Activated T-cell treated with anti-CD3 and anti-CD28 coated beads, Interleukin-2, amount 50 U/mL, for 72 hours (primary cell): ENCODE measurements at regions not wholly inside any gene's neighbourhood (a gene's known extent, or its start where the extent isn't known, plus 50 kb on each side); places are given as distances from the start of the nearest gene placed in this dataset.

Experiments
- ATAC-seq, 2 donors: fragments of 150-1000 bp; cut with Tn5 transposase; replicated peaks in 1 of 2; 2 replicates each; pipeline ENCODE4 v1.10.0; 2021; ENCODE audit warnings: moderate library complexity in 2 of 2, mild to moderate bottlenecking in 1 of 2
- DNase-seq, 2 donors: peaks; one replicate each; pipeline ENCODE4 v3.0.0; 2021 to 2022; ENCODE audit warnings: mixed read lengths in 1 of 2
- H3K27ac Mint-ChIP-seq: one replicate; pipeline ENCODE4 v1.8.0; 2022; ENCODE audit warnings: mild to moderate bottlenecking, moderate library complexity, mixed read lengths
- H3K27me3 Mint-ChIP-seq: one replicate; pipeline ENCODE4 v1.8.0; 2022; ENCODE audit warnings: low read depth, mixed read lengths
- H3K36me3 Mint-ChIP-seq, 2 donors: one replicate each; pipeline ENCODE4 v1.8.0; 2022; ENCODE audit warnings: mixed read lengths in 2 of 2, mild to moderate bottlenecking in 1 of 2; ENCODE audit not compliant: insufficient read depth in 2 of 2
- H3K4me1 Mint-ChIP-seq: one replicate; pipeline ENCODE4 v1.8.0; 2022; ENCODE audit warnings: low read depth, mixed read lengths
- H3K4me3 Mint-ChIP-seq, 2 donors: one replicate each; pipeline ENCODE4 v1.8.0; 2022; ENCODE audit warnings: mild to moderate bottlenecking in 2 of 2, mixed read lengths in 2 of 2, moderate library complexity in 2 of 2
- H3K9me3 Mint-ChIP-seq, 2 donors: one replicate each; pipeline ENCODE4 v1.8.0; 2022; ENCODE audit warnings: mixed read lengths in 2 of 2

GRCh38 chr2:176763851-176764404, 448.7 kb upstream of the HNRNPA3 start:
- Mint-ChIP-seq H3K36me3 (no peaks in the 10 kb centered on the region), H3K4me3 (no peak overlapping the region), H3K9me3 (no peaks in the 10 kb centered on the region), H3K27me3 (peaks cover 14% of the 10 kb centered on the region), H3K4me1 (no peaks in the 10 kb centered on the region), H3K27ac (no peak overlapping the region)
- no peak for DNase-seq
- no peak for ATAC-seq

- H3K4me1 Mint-ChIP-seq = no peaks in the 10 kb centered on the region
- no peak overlapping the region for H3K4me3 Mint-ChIP-seq
- no peaks in the 10 kb centered on the region for H3K36me3 Mint-ChIP-seq
- no peak for DNase-seq
- peaks cover 14% of the 10 kb centered on the region for H3K27me3 Mint-ChIP-seq
- no peak for ATAC-seq
- H3K9me3 Mint-ChIP-seq = no peaks in the 10 kb centered on the region
- no peak overlapping the region for H3K27ac Mint-ChIP-seq
Observed at GRCh38 chr2:176764921-176765320, 447.7 kb upstream of the HNRNPA3 start.

- H3K4me1 Mint-ChIP-seq = no peaks in the 10 kb centered on the region
Observed at GRCh38 chr2:176766005-176766404, 446.6 kb upstream of the HNRNPA3 start.

GRCh38 chr2:176768185-176768584, 444.4 kb upstream of the HNRNPA3 start:
- peaks cover 0 to 3% of the 10 kb centered on the region in 2 donors for H3K9me3 Mint-ChIP-seq
- DNase-seq (no peak), ATAC-seq (no peak)
- H3K27me3 Mint-ChIP-seq = peaks cover 7% of the 10 kb centered on the region
- H3K4me1 Mint-ChIP-seq = no peaks in the 10 kb centered on the region
- H3K4me3 Mint-ChIP-seq = no peak overlapping the region
- H3K36me3 Mint-ChIP-seq = peaks cover 3 to 8% of the 10 kb centered on the region in 2 donors
- no peak overlapping the region for H3K27ac Mint-ChIP-seq

More at GRCh38 chr2:176766005-176766404, 446.6 kb upstream of the HNRNPA3 start:
- Mint-ChIP-seq H3K9me3 (no peaks in the 10 kb centered on the region), H3K4me3 (no peak overlapping the region), H3K36me3 (no peaks in the 10 kb centered on the region), H3K27ac (no peak overlapping the region), H3K27me3 (peaks cover 14% of the 10 kb centered on the region)
- DNase-seq = no peak
- no peak for ATAC-seq

- H3K27ac Mint-ChIP-seq = no peak overlapping the region
- DNase-seq = no peak
- peaks cover 0 to 3% of the 10 kb centered on the region in 2 donors for H3K9me3 Mint-ChIP-seq
- H3K4me1 Mint-ChIP-seq = no peaks in the 10 kb centered on the region
- no peak overlapping the region for H3K4me3 Mint-ChIP-seq
- H3K27me3 Mint-ChIP-seq = peaks cover 7% of the 10 kb centered on the region
- H3K36me3 Mint-ChIP-seq = peaks cover 3 to 8% of the 10 kb centered on the region in 2 donors
- no peak for ATAC-seq
Observed at GRCh38 chr2:176769021-176769420, 443.6 kb upstream of the HNRNPA3 start.

GRCh38 chr2:176769499-176770370, 442.9 kb upstream of the HNRNPA3 start:
- H3K27ac Mint-ChIP-seq = no peak overlapping the region
- no peak overlapping the region for H3K4me3 Mint-ChIP-seq
- DNase-seq = no peak
- peaks cover 0 to 3% of the 10 kb centered on the region in 2 donors for H3K9me3 Mint-ChIP-seq
- no peak for ATAC-seq
- peaks cover 3 to 8% of the 10 kb centered on the region in 2 donors for H3K36me3 Mint-ChIP-seq
- H3K27me3 Mint-ChIP-seq = peaks cover 7% of the 10 kb centered on the region
- H3K4me1 Mint-ChIP-seq = no peaks in the 10 kb centered on the region

- Mint-ChIP-seq H3K4me1 (no peaks in the 10 kb centered on the region), H3K27me3 (no peaks in the 10 kb centered on the region), H3K4me3 (no peak overlapping the region), H3K27ac (no peak overlapping the region), H3K9me3 (peaks cover 0 to 3% of the 10 kb centered on the region in 2 donors), H3K36me3 (peaks cover 3 to 8% of the 10 kb centered on the region in 2 donors)
- DNase-seq (no peak), ATAC-seq (no peak)
Observed at GRCh38 chr2:176772816-176773215, 439.8 kb upstream of the HNRNPA3 start.

- Mint-ChIP-seq H3K4me3 (no peak overlapping the region), H3K27ac (no peak overlapping the region), H3K4me1 (no peaks in the 10 kb centered on the region), H3K9me3 (peaks cover 0 to 3% of the 10 kb centered on the region in 2 donors), H3K36me3 (peaks cover 3 to 8% of the 10 kb centered on the region in 2 donors), H3K27me3 (no peaks in the 10 kb centered on the region)
- ATAC-seq (no peak), DNase-seq (no peak)
Observed at GRCh38 chr2:176774766-176775451, 437.7 kb upstream of the HNRNPA3 start.

- DNase-seq (no peak), ATAC-seq (no peak)
- peaks cover 6 to 9% of the 10 kb centered on the region in 2 donors for H3K36me3 Mint-ChIP-seq
- peaks cover 7% of the 10 kb centered on the region for H3K4me1 Mint-ChIP-seq
- H3K9me3 Mint-ChIP-seq = peaks cover 6 to 7% of the 10 kb centered on the region in 2 donors
- H3K27ac Mint-ChIP-seq = no peak overlapping the region
- H3K4me3 Mint-ChIP-seq = no peak overlapping the region
- no peaks in the 10 kb centered on the region for H3K27me3 Mint-ChIP-seq
Observed at GRCh38 chr2:176777262-176777661, 435.3 kb upstream of the HNRNPA3 start.

- Mint-ChIP-seq H3K4me3 (no peak overlapping the region), H3K27ac (no peak overlapping the region), H3K9me3 (peaks cover 6 to 8% of the 10 kb centered on the region in 2 donors), H3K27me3 (no peaks in the 10 kb centered on the region), H3K4me1 (peaks cover 7% of the 10 kb centered on the region), H3K36me3 (peaks cover 4% of the 10 kb centered on the region in 2 donors)
- DNase-seq (no peak), ATAC-seq (no peak)
Observed at GRCh38 chr2:176779917-176780316, 432.7 kb upstream of the HNRNPA3 start.

GRCh38 chr2:176780348-176780747, 432.2 kb upstream of the HNRNPA3 start:
- Mint-ChIP-seq H3K4me1 (peaks cover 7% of the 10 kb centered on the region), H3K27me3 (no peaks in the 10 kb centered on the region), H3K27ac (no peak overlapping the region), H3K36me3 (peaks cover 4% of the 10 kb centered on the region in 2 donors), H3K4me3 (no peak overlapping the region), H3K9me3 (peaks cover 6 to 8% of the 10 kb centered on the region in 2 donors)
- DNase-seq = no peak
- ATAC-seq = no peak

- Mint-ChIP-seq H3K27ac (peak overlapping the region; percentile 4), H3K4me1 (peaks cover 7% of the 10 kb centered on the region), H3K9me3 (peaks cover 6 to 8% of the 10 kb centered on the region in 2 donors), H3K36me3 (peaks cover 4% of the 10 kb centered on the region in 2 donors), H3K4me3 (no peak overlapping the region), H3K27me3 (no peaks in the 10 kb centered on the region)
- DNase-seq = no peak
- ATAC-seq = no peak
Observed at GRCh38 chr2:176781570-176782217, 430.9 kb upstream of the HNRNPA3 start.
